IMR-90 (cell line): ENCODE measurements at regions not wholly inside any gene's neighbourhood (a gene's known extent, or its start where the extent isn't known, plus 50 kb on each side); places are given as distances from the start of the nearest gene placed in this dataset.

Experiments used
- ATAC-seq: fragments of 200-7000 bp; cut with Tn5 transposase; 2 replicates; pipeline ENCODE4 v1.9.1; 2020; ENCODE audit warnings: low read depth, mild to moderate bottlenecking, moderate library complexity
- BruUV-seq: library from RNA; stranded (reverse); fragments of 400-500 nt; replicated peaks from 2 replicates; lab custom pipeline; 2021; lab: Mats Ljungman, UMichigan
- CTCF ChIA-PET: fragments of 300-600 bp; formaldehyde crosslinking; extraction: SDS; loops from one replicate; lab custom pipeline; 2021; ENCODE audit warnings: antibody characterized with exemption; lab: Yijun Ruan, JAX
- POLR2A ChIA-PET: fragments of 300-600 bp; sonication (Branson Sonifier 250); formaldehyde crosslinking; loops from one replicate; lab custom pipeline; 2022; ENCODE audit warnings: antibody characterized with exemption; ENCODE audit not compliant: unreplicated experiment; lab: Charles Lee
- DNase-seq: peaks from one replicate; pipeline ENCODE4 v3.0.0; 2013
- H2AFZ ChIP-seq: replicated peaks from 2 replicates; pipeline ENCODE3; 2013; ENCODE audit warnings: low read length, mild to moderate bottlenecking; ENCODE audit not compliant: poor library complexity
- H2AK5ac ChIP-seq: 2 replicates; pipeline ENCODE4 v1.6.1; 2013; ENCODE audit warnings: low read depth, low read length, inconsistent platforms
- H2AK9ac ChIP-seq: replicated peaks from 2 replicates; pipeline ENCODE3; 2013; ENCODE audit warnings: mild to moderate bottlenecking, low read depth, low read length, moderate library complexity; ENCODE audit not compliant: poor library complexity
- H2BK120ac ChIP-seq: 2 replicates; pipeline ENCODE4 v1.6.1; 2013; ENCODE audit warnings: low read depth, low read length, inconsistent platforms
- H2BK15ac ChIP-seq: 3 replicates; pipeline ENCODE4 v1.6.1; 2013; ENCODE audit warnings: low read depth, low read length, inconsistent platforms
- H2BK20ac ChIP-seq: 2 replicates; pipeline ENCODE4 v1.6.1; 2013; ENCODE audit warnings: low read depth, mild to moderate bottlenecking, inconsistent platforms, low read length, moderate library complexity
- H2BK5ac ChIP-seq: 2 replicates; pipeline ENCODE4 v1.6.1; 2013; ENCODE audit warnings: mild to moderate bottlenecking, low read depth, low read length, inconsistent platforms; ENCODE audit not compliant: poor library complexity, severe bottlenecking
- H3K14ac ChIP-seq: replicated peaks from 2 replicates; pipeline ENCODE4 v1.6.1; 2013; ENCODE audit warnings: low read depth, low read length, inconsistent platforms
- H3K18ac ChIP-seq: 2 replicates; pipeline ENCODE4 v1.6.1; 2013; ENCODE audit warnings: low read depth, low read length, control low read depth
- H3K23ac ChIP-seq: 2 replicates; pipeline ENCODE4 v1.6.1; 2013; ENCODE audit warnings: low read depth, low read length, inconsistent platforms
- H3K27ac ChIP-seq: 2 replicates; pipeline ENCODE4 v1.5.1; 2013; ENCODE audit warnings: mild to moderate bottlenecking, control low read depth, low read length; ENCODE audit not compliant: insufficient read depth
- H3K27me3 ChIP-seq: 2 replicates; pipeline ENCODE4 v1.6.1; 2013; ENCODE audit warnings: low read length; ENCODE audit not compliant: control insufficient read depth, insufficient read depth
- H3K36me3 ChIP-seq: 2 replicates; pipeline ENCODE4 v1.6.1; 2013; ENCODE audit warnings: low read length, mixed read lengths; ENCODE audit not compliant: control insufficient read depth, insufficient read depth
- H3K4ac ChIP-seq: 2 replicates; pipeline ENCODE4 v1.6.1; 2013; ENCODE audit warnings: low read depth, low read length, inconsistent platforms
- H3K4me1 ChIP-seq: 2 replicates; pipeline ENCODE4 v1.6.1; 2013; ENCODE audit warnings: low read length, mixed read lengths; ENCODE audit not compliant: control insufficient read depth, insufficient read depth
- H3K4me2 ChIP-seq: 2 replicates; pipeline ENCODE4 v1.6.1; 2013; ENCODE audit warnings: low read depth, mild to moderate bottlenecking, control low read depth, low read length, moderate library complexity
- H3K4me3 ChIP-seq: 2 replicates; pipeline ENCODE4 v1.5.1; 2013; ENCODE audit warnings: low read depth, mild to moderate bottlenecking, control low read depth, low read length, moderate library complexity; ENCODE audit not compliant: insufficient read depth
- H3K56ac ChIP-seq: 2 replicates; pipeline ENCODE4 v1.6.1; 2013; ENCODE audit warnings: low read length, inconsistent platforms; ENCODE audit not compliant: insufficient read depth; ENCODE audit errors: extremely low read depth
- H3K79me1 ChIP-seq, 2 experiments: 2 replicates each; pipeline ENCODE4 v1.6.1; 2013; ENCODE audit warnings: low read length in 2 of 2, inconsistent platforms in 1 of 2, low read depth in 1 of 2
- H3K9ac ChIP-seq: 2 replicates; pipeline ENCODE4 v1.6.1; 2013; ENCODE audit warnings: low read depth, low read length, control low read depth
- H3K9me1 ChIP-seq: 2 replicates; pipeline ENCODE4 v1.6.1; 2013; ENCODE audit warnings: low read length, inconsistent platforms; ENCODE audit not compliant: insufficient read depth
- H3K9me3 ChIP-seq: 2 replicates; pipeline ENCODE4 v1.6.1; 2013; ENCODE audit warnings: low read length; ENCODE audit not compliant: control insufficient read depth, insufficient read depth
- H4K20me1 ChIP-seq: 2 replicates; pipeline ENCODE4 v1.6.1; 2013; ENCODE audit warnings: low read length, inconsistent platforms; ENCODE audit not compliant: insufficient read depth
- H4K5ac ChIP-seq: 2 replicates; pipeline ENCODE4 v1.6.1; 2013; ENCODE audit warnings: mild to moderate bottlenecking, low read depth, low read length, control low read depth
- H4K8ac ChIP-seq, 2 experiments: 2 replicates each; pipeline ENCODE4 v1.6.1; 2013; ENCODE audit warnings: low read depth in 2 of 2, low read length in 2 of 2, control low read depth in 1 of 2, inconsistent platforms in 1 of 2
- H4K91ac ChIP-seq: 2 replicates; pipeline ENCODE4 v1.6.1; 2013; ENCODE audit warnings: low read depth, low read length, inconsistent platforms; ENCODE audit not compliant: insufficient read depth
- BHLHE40 ChIP-seq: fragments of 150-350 bp; IDR thresholded peaks from 2 replicates; pipeline ENCODE4 v1.6.1; 2016; ENCODE audit warnings: mild to moderate bottlenecking, low read depth, low read length
- CHD1 ChIP-seq: IDR thresholded peaks from 2 replicates; pipeline ENCODE4 v1.6.1; 2012; ENCODE audit warnings: low read depth, low read length, improper control_type of control experiment
- MAFK ChIP-seq: IDR thresholded peaks from 2 replicates; pipeline ENCODE4 v1.6.1; 2012; ENCODE audit warnings: low read depth, low read length, improper control_type of control experiment
- MAZ ChIP-seq: IDR thresholded peaks from 2 replicates; pipeline ENCODE4 v1.6.1; 2012; ENCODE audit warnings: low read depth, mild to moderate bottlenecking, low read length, improper control_type of control experiment, moderate library complexity, borderline replicate concordance
- MXI1 ChIP-seq: IDR thresholded peaks from 2 replicates; pipeline ENCODE4 v1.6.1; 2012; ENCODE audit warnings: low read depth, mild to moderate bottlenecking, low read length, moderate library complexity, borderline replicate concordance
- NFE2L2 ChIP-seq: fragments of 150-350 bp; IDR thresholded peaks from 2 replicates; pipeline ENCODE4 v1.6.1; 2016; ENCODE audit warnings: low read depth, mild to moderate bottlenecking, low read length
- POLR2A ChIP-seq: IDR thresholded peaks from 2 replicates; pipeline ENCODE4 v1.6.1; 2012; ENCODE audit warnings: mild to moderate bottlenecking, low read depth, low read length
- RAD21 ChIP-seq: IDR thresholded peaks from 2 replicates; pipeline ENCODE4 v1.6.1; 2012; ENCODE audit warnings: low read length, improper control_type of control experiment
- RFX5 ChIP-seq: IDR thresholded peaks from 2 replicates; pipeline ENCODE4 v1.8.0; 2012; ENCODE audit warnings: low read depth, mild to moderate bottlenecking, low read length, moderate library complexity
- SMC3 ChIP-seq: fragments of 150-350 bp; IDR thresholded peaks from 2 replicates; pipeline ENCODE4 v1.6.1; 2016; ENCODE audit warnings: low read depth, mild to moderate bottlenecking, antibody characterized with exemption, low read length, moderate library complexity
- USF2 ChIP-seq: fragments of 150-350 bp; IDR thresholded peaks from 2 replicates; pipeline ENCODE4 v1.6.1; 2017; ENCODE audit warnings: mild to moderate bottlenecking, antibody characterized with exemption, low read length, low read depth
- WGBS, 2 experiments: methylation state at CpG; one replicate each; pipeline versions ENCODE4 v1.1.5 to v1.1.7; 2013; ENCODE audit warnings: missing lambda C conversion rate in 2 of 2; ENCODE audit not compliant: insufficient read length in 1 of 2; ENCODE audit errors: extremely low coverage in 2 of 2; 5-methylcytosine and 5-hydroxymethylcytosine counted together
- dilution Hi-C: fragments of 300-500 bp; cut with HindIII; formaldehyde crosslinking; loops from one replicate; pipeline ENCODE4 v1.14.3; 2018; ENCODE audit warnings: low sequenced_read_pairs; ENCODE audit not compliant: unreplicated experiment
- in situ Hi-C: fragments of 300-500 bp; cut with MboI; formaldehyde crosslinking; loops from 3 replicates; pipeline ENCODE4 v1.14.3; 2019; ENCODE audit warnings: low sequenced_read_pairs, inconsistent platforms, mixed read lengths
- intact Hi-C: fragments of 100-400 bp; cut with micrococcal nuclease; formaldehyde crosslinking; loops from 2 replicates; pipeline ENCODE4 v1.10.0; 2022
- TF ChIP-seq, protein P1 (sequence below): conservative IDR thresholded peaks from 2 replicates; pipeline ENCODE4 v1.5.1; 2012; ENCODE audit warnings: mild to moderate bottlenecking, low read depth, low read length, improper control_type of control experiment
- TF ChIP-seq, protein P2 (sequence below): fragments of 150-350 bp; IDR thresholded peaks from 2 replicates; pipeline ENCODE4 v1.6.1; 2016; ENCODE audit warnings: low read depth, mild to moderate bottlenecking, low read length, moderate library complexity, borderline replicate concordance

DNA sequence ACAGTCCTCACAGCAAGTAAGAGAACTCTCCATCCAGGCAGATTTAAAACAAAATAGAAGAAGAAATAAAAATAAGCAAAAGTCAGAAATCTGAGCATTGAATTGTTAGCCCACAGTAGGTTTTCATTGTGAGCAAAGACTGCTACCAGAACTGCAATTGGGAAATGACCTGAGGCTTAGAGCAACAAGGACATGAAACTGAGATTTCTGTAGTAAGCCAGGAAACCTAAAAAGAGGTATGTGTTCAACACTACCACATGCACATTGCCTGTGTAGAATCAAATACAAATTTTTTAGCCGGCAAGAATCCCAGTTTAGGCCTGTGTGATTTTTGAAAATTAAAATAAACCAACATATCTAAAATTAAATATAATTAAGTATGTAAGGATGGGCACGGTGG, 928.4 kb upstream of the WWC1 start:
- H3K27ac ChIP-seq: no peak overlapping the region
- no peak overlapping the region for H2BK20ac ChIP-seq
- TF ChIP-seq MAFK (no peak), NFE2L2 (no peak), CHD1 (no peak), BHLHE40 (no peak), SMC3 (no peak), POLR2A (no peak), RFX5 (no peak), USF2 (no peak), RAD21 (no peak), MXI1 (no peak), MAZ (no peak)
- TF ChIP-seq, protein P1, sequence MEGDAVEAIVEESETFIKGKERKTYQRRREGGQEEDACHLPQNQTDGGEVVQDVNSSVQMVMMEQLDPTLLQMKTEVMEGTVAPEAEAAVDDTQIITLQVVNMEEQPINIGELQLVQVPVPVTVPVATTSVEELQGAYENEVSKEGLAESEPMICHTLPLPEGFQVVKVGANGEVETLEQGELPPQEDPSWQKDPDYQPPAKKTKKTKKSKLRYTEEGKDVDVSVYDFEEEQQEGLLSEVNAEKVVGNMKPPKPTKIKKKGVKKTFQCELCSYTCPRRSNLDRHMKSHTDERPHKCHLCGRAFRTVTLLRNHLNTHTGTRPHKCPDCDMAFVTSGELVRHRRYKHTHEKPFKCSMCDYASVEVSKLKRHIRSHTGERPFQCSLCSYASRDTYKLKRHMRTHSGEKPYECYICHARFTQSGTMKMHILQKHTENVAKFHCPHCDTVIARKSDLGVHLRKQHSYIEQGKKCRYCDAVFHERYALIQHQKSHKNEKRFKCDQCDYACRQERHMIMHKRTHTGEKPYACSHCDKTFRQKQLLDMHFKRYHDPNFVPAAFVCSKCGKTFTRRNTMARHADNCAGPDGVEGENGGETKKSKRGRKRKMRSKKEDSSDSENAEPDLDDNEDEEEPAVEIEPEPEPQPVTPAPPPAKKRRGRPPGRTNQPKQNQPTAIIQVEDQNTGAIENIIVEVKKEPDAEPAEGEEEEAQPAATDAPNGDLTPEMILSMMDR: no peak
- TF ChIP-seq, protein P2, sequence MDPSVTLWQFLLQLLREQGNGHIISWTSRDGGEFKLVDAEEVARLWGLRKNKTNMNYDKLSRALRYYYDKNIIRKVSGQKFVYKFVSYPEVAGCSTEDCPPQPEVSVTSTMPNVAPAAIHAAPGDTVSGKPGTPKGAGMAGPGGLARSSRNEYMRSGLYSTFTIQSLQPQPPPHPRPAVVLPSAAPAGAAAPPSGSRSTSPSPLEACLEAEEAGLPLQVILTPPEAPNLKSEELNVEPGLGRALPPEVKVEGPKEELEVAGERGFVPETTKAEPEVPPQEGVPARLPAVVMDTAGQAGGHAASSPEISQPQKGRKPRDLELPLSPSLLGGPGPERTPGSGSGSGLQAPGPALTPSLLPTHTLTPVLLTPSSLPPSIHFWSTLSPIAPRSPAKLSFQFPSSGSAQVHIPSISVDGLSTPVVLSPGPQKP: no peak
- no peaks in the 10 kb centered on the region for H3K9me1 ChIP-seq
- H3K27me3 ChIP-seq: no peaks in the 10 kb centered on the region
- no peak overlapping the region for H4K5ac ChIP-seq
- H2AK5ac ChIP-seq: no peak overlapping the region
- no CpG with 5 or more reads among the region's 2 CpGs for WGBS, 2 experiments
- H3K4me1 ChIP-seq: no peaks in the 10 kb centered on the region
- no peak overlapping the region for H2BK120ac ChIP-seq
- no peak overlapping the region for H3K9ac ChIP-seq
- H3K79me1 ChIP-seq: no peaks in the 10 kb centered on the region
- no peak overlapping the region for H3K23ac ChIP-seq
- intact Hi-C loops: no loop called here
- no peak overlapping the region for H3K56ac ChIP-seq
- no peak overlapping the region for H2BK5ac ChIP-seq
- no peak overlapping the region for H3K14ac ChIP-seq
- in situ Hi-C loops: no loop called here
- no peak overlapping the region for H2BK15ac ChIP-seq
- no peak overlapping the region for H3K18ac ChIP-seq
- ATAC-seq: no peak
- BruUV-seq: no TSS peak
- CTCF ChIA-PET: interaction anchor here (0.7 kb wide), 1 partner anchor 216 kb away, joined by 5 read pairs; no protein-coding TSS in a partner anchor
- H3K4me2 ChIP-seq: no peak overlapping the region
- no peak overlapping the region for H4K8ac ChIP-seq
- dilution Hi-C loops: no loop called here
- no peak overlapping the region for H3K4ac ChIP-seq
- H4K91ac ChIP-seq: no peak overlapping the region
- H3K36me3 ChIP-seq: no peaks in the 10 kb centered on the region
- no peak for DNase-seq
- POLR2A ChIA-PET: no interaction called here
- no peaks in the 10 kb centered on the region for H4K20me1 ChIP-seq
- no peak overlapping the region for H2AK9ac ChIP-seq
- 0 out of 2 replicates have a peak, but pooled peaks cover 2% of the 10 kb centered on the region for H3K9me3 ChIP-seq
- no peak overlapping the region for H3K4me3 ChIP-seq
- H2AFZ ChIP-seq: no peak overlapping the region
